GM19240 (cell line): ENCODE measurements at regions not wholly inside any gene's neighbourhood (a gene's known extent, or its start where the extent isn't known, plus 50 kb on each side); places are given as distances from the start of the nearest gene placed in this dataset.

Source experiments
- DNase-seq: peaks from one replicate; pipeline ENCODE4 v3.0.0; 2011; ENCODE audit warnings: low spot score; ENCODE audit not compliant: insufficient read length

DNA sequence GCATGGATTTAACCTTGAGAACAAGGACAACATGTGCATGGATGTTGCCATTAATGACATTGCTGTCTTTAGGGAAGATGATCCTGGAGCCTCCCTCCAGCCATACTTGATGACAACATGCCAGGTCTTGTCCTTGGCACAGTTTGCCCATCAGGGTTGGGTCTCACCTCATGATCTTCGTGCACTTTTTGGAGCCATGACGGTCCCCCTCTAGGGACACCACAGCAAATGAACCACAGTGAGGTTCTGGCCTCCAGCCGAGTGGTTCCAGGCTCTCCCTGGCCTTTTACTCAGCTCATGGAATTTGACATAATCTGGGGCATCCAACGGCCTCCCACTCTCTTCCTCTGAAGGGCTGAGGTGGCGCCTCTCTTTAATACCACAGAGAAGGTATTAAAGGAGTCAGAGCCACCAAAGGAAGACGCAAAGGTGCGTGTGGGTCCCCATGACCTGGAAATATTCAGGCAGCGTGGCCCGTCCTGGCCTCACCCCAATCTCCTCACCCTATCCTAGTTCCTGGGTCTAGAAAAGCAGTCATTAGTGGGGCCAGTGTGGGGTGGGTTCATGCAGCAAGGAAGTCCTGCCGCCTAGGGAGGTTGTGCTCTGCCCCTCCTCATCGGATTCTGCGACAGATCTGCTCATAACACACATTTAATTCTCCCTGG, 184.8 kb downstream of the CXCL12 start:
- DNase-seq = no peak

DNA sequence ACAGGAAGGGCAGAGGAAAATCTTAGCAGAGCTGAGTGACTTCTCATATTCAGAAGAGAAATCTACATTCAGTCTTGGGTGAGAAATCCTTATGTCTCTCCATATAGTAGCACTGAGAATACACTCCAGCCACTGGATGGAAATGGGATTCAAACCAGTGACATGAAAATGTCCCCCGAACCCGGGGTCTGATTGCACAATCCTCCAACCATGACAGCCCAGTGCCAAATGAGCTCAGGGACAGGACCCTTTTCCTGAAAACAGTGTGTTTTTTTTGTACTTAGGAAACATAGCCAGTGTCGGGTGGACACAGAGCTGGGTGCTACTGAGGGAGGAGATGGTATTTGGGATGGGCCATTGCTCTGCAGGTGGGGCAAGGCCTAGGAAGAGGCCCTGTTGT, 185.6 kb downstream of the CXCL12 start:
- DNase-seq = no peak

GRCh38 chr10:44198780-44199097, 186.2 kb downstream of the CXCL12 start:
- no peak for DNase-seq

DNA sequence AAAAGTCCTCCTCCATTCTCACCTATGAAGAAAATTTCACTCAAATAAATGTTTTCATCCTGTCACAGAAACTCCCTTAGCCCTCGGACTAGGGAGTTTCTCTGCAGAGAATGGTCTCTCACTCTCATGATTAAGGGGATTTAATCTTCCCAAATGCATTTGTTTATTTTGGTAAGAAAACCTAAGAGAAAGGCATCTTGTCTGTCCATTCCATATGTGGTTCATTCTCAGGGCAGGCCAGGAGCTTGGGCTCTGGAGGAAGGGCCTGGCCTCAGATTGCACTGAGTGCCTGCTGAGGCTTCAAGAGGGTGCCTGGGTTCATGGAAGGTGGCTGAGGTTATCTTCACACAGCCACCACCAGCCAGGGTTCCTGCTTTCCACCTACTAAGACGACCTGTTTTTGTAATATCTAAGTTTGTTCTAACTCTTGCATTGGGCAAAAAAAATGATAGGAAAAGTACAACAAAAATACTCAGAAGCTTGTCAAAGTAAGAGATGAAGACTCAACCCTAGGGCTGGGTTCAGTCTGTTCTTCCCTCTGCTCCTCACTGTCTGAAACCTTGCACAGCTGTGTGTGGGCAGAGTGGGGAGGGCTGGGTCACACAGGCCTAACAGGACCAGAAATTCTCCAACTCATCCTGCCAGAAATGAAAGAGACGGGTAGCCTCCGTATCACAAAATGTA, 186.7 kb downstream of the CXCL12 start:
- DNase-seq = no peak

- DNase-seq = no peak
Measured at GRCh38 chr10:44197646-44198045, 187.3 kb downstream of the CXCL12 start.

- DNase-seq = no peak
Measured at GRCh38 chr10:44196336-44196735, 188.6 kb downstream of the CXCL12 start.

- DNase-seq = no peak
Measured at GRCh38 chr10:44196008-44196320, 188.9 kb downstream of the CXCL12 start.

GRCh38 chr10:44195112-44196007, 189.5 kb downstream of the CXCL12 start:
- no peak for DNase-seq

- no peak for DNase-seq
Measured at GRCh38 chr10:44194435-44194834, 190.5 kb downstream of the CXCL12 start.

DNA sequence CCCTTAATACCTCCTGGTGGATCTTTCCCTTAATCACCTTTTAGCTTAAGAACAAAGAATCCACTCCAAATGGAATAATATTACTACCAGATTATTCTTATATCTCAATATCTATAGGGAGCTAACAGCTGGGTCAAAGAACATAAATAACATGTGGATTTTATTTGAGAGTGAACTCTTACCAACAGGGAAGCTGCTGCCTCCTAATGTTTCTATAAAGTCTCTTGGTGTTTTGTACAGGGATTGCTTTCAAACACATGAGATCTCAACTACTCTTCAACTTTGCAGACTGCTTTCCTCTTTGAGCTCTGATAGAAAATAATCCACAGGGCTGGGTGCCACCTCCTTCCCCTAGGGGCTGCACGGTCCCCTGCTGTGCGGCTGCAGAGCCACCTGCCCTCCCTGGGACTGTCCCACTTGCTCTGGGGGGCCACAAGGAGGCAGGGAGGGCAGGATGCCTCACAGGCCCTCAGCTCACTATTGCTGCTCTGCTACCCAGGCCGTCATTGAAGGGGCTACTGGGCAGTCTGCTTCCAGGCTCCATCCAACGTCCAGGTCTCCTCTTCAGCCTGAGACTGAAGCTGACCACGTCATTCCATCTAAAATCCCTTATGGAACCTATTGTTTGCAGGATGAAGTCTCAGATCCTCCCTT, 191.2 kb downstream of the CXCL12 start:
- DNase-seq = no peak

DNA sequence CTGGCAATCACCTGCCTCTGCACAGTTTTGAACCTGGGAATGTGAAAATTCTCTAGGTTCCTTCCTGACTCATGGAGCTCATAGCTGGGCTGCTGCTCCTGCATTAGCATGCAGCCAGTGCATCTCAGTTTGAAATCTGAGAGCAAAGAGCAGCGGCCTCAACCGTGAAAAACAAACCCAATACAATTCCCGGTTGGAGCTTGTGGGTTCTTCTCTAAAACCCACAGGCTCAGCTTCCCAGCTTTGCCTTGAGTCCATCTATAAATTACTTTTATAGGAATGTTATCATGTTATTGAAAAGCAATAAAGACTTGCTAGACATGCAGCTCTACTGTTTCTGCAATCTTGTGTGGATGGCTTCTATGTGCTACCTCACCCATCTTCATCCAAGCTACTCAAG, 191.7 kb downstream of the CXCL12 start:
- no peak for DNase-seq

GRCh38 chr10:44192435-44192834, 192.5 kb downstream of the CXCL12 start:
- no peak for DNase-seq

DNA sequence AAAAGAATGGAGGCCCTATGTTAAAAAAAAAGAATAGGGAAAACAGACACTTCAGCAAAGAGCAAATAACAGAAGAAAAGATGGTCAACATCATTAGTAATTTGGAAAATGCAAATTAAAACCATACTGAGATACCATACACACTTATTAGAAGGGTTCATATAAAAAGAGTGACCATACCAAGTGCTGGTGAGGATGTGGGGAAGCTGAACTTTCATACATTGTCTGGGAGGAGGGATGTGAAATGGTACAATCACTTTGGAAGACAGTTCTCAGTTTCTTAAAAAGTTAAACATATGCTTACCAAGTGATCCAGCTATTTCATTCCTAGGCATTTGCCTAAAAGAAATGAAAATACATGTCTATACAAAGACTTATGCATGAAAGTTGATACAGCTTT, 194.4 kb downstream of the CXCL12 start:
- DNase-seq = no peak

- DNase-seq = no peak
Measured at GRCh38 chr10:44186821-44187220, 198.1 kb downstream of the CXCL12 start.

DNA sequence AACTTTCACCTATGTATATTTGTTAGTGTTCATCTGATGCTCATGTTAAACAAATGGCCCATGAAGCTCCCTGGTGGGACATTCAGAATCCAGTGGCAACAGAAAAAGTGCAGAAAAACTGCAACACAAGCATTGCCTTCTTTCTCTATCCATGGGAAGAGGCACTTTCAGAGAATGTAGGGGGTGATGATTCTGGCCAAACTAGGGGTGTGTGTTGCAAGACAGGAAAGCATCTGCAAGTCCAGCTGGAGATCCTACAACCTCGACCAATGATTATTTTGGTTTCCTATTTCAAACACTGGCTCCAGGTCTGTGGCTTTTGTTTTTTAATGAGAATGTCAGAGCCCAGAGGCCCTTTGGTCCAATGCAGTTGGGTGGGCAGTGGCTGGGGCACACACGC, 198.7 kb downstream of the CXCL12 start:
- DNase-seq = no peak

DNA sequence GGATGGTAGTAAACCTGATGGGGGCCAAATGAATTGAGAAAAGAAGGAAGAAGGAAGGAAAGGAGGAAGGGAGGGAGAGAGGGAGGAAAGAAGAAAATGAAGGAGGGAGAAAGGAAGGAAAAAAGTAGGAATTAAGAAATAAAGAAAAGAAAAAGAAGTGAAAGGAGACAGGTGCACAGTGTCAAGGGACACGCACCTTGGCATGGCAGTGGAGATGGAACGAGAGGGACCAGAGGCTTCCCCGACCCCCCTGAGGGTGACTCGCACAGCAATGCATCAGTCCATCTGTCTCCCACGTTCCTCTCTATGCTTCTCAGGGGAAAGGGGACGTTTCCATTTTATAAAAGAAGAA, 199.6 kb downstream of the CXCL12 start:
- no peak for DNase-seq

DNA sequence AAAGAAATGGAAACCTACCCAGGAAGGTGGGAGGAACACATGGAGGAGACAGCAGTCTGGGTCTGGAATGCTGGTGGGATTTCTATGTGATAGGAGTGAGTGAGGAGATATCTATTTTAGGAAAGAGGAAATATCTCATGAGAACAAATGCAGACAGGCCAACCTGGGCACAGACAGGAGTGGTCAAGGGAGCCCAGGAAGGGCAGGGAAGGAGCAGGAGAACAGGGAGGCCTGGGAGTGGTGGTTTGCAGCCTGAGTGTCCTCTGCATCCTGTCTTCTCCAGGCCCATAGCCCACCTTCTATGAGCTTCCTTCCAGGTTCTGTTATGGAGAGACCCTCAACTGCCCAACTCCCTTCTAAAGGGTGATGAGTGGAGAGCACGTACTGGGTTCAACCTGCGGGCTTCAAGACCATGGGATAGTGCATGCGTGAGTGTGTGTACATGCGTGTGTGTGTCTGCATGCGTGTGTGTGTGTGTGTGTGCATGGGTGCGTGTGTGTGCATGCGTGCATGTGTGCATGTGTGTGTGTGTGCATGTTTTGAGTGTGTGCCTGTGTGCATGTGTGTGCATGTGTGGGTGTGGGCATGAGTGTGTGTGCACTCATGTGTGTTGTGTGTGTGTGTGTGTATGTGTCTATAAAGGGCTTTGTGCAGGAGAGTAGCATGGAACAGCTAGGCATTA, 200.1 kb downstream of the CXCL12 start:
- DNase-seq = no peak

GRCh38 chr10:44183667-44184632, 200.9 kb downstream of the CXCL12 start:
- DNase-seq = no peak

DNA sequence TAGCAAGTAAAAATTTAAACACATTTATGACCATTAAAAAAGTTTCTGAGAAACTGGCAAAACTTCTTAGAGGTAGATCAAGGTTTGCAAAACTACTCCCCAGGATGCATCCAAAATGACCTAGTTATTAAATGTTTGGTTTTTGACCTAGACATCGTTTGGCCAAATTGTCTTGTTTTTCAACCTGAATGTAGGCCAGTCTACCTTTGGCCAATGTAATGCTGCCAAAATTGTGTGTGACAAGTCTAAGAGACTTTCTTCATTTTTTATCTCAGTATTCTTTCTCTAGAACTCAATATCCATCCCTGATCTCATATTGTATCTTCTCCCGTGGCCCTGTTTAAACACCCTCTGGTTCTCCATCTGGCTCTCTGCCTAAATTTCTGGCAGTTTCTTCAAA, 202.0 kb downstream of the CXCL12 start:
- no peak for DNase-seq
